PC-9 (cell line): ENCODE measurements at regions not wholly inside any gene's neighbourhood (a gene's known extent, or its start where the extent isn't known, plus 50 kb on each side); places are given as distances from the start of the nearest gene placed in this dataset.

Experiments
- CTCF ChIP-seq: fragments of 200-600 bp; sonication (generic); conservative IDR thresholded peaks from 2 replicates; pipeline ENCODE4 v1.6.1; 2017; ENCODE audit warnings: mixed run types, antibody characterized with exemption, mild to moderate bottlenecking, moderate library complexity
- EZH2 ChIP-seq: fragments of 200-600 bp; sonication (generic); IDR thresholded peaks from 2 replicates; pipeline ENCODE4 v1.8.0; 2017; ENCODE audit warnings: antibody characterized with exemption, low read depth

GRCh38 chr3:101936419-101937356 is 87.4 kb downstream of the NFKBIZ start:
- no peak for TF ChIP-seq CTCF
- no peak for TF ChIP-seq EZH2
